ENCODE measurements at regions not wholly inside any gene's neighbourhood (a gene's known extent, or its start where the extent isn't known, plus 50 kb on each side); places are given as distances from the start of the nearest gene placed in this dataset.

DNA sequence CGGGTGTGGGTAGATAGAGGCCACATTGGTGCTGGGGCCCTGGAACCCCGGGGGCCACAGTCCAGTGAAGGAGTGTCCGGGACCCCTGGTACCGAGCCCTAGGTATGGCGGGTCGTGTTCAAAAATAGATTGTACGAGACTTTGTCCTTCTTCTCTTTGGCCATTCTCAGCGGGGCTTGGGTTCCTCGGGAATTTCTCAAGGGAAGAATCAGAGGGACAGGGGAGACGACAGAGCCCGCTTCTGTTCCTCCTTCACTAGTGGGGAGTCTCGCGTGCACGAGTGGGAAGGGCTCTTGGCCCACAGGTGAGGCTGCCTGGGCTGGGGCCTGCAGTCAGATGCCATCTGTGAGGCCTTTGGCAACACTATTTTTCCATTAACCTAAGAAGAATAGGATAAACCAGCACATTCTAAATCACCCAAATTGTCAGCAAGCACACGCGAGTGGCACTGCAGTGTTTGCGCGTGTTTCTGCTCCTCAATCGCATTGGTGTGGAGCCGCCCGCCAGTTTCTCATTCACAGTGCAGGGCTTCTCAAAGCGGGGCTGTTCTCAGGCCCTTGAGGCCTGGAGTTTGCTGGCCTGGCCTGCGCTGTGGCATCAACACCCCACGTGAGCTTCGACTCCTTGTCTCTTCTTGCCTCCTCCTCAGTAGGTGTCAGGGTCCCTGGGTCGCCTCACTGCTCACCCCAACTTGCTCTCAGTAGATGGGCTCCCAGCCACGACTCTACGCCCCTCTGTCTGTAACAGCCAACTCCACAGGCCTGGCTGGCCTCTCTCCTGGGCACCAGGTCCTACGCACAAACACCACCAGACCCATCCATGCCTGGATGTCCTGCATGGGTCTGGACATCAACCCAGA, 187.6 kb upstream of the SHH start:
- TF ChIP-seq, protein P1, sequence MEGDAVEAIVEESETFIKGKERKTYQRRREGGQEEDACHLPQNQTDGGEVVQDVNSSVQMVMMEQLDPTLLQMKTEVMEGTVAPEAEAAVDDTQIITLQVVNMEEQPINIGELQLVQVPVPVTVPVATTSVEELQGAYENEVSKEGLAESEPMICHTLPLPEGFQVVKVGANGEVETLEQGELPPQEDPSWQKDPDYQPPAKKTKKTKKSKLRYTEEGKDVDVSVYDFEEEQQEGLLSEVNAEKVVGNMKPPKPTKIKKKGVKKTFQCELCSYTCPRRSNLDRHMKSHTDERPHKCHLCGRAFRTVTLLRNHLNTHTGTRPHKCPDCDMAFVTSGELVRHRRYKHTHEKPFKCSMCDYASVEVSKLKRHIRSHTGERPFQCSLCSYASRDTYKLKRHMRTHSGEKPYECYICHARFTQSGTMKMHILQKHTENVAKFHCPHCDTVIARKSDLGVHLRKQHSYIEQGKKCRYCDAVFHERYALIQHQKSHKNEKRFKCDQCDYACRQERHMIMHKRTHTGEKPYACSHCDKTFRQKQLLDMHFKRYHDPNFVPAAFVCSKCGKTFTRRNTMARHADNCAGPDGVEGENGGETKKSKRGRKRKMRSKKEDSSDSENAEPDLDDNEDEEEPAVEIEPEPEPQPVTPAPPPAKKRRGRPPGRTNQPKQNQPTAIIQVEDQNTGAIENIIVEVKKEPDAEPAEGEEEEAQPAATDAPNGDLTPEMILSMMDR (IDR thresholded peaks at IDR 0.05): no peak
- TF ChIP-seq EP300 (IDR thresholded peaks at IDR 0.05) (no peak), POLR2A (IDR thresholded peaks at IDR 0.05) (no peak)

Measured in ovary (tissue), 3 donors.